Cerebellar cortex (tissue), 1 donor: ENCODE measurements at regions not wholly inside any gene's neighbourhood (a gene's known extent, or its start where the extent isn't known, plus 50 kb on each side); places are given as distances from the start of the nearest gene placed in this dataset.
"Not testable (repeated sequence)": the region's sequence is repeated elsewhere in the genome, so short reads cannot be mapped to it uniquely, and the experiment has no call there.

Experiments
- DNase-seq: peaks from one replicate; pipeline ENCODE4 v3.0.0-alpha.2; 2015; ENCODE audit warnings: low spot score

DNA sequence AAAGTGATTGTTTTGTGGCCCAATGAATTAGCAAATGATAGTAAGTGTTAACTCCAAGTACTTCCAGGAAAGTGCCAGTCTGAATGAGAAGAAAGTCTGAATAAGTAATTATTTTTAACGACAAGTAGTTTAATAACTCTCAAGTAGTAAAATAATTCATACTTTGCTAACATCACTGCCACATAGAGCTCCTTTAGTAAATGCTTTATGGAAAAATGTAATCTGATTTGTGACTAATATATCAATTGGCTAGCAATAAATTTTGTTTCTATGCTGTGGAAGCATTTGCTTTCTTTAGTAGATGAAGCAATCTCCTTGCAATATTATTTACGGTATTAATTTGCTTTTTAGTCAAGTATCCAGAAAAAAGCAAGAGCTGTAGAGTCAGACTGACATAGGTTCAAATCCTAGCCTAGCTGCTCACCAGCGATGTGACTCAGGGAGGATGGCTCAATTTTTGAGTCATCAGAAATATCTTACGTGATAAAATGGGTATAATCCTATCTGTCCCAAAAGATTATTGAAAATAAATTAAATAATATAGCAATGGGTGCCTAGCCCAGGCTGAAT lies 329.3 kb downstream of the FGFR2 start:
- DNase-seq: no peak

DNA sequence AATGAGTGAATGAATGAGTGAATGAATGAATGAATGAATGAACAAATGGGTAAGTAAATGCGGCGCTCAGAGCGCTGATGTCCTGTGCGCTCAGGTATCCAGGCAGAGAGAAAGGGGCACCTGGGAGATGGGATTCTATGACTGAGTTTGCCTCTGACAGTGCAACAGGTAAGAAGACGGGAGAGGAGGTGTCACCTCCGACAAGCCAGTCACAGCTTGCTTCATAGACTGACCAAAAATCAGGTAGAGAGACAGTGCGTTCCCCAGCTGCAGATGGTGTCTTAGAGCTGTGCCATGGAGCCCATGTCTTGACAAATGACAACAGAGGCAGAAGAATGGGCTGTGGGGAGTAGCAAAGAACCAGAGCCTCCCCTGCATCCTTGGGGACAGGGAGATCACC lies 327.3 kb downstream of the FGFR2 start:
- no peak for DNase-seq

- DNase-seq: no peak
These were observed 322.2 kb downstream of the FGFR2 start for GRCh38 chr10:121276046-121276445.

- no peak for DNase-seq
These were observed 321.4 kb downstream of the FGFR2 start for GRCh38 chr10:121276822-121277221.

- not testable (repeated sequence) for DNase-seq
These were observed 319.9 kb downstream of the FGFR2 start for GRCh38 chr10:121278386-121278785.

- DNase-seq: no peak
These were observed 316.7 kb downstream of the FGFR2 start for GRCh38 chr10:121281576-121281975.

GRCh38 chr10:121282264-121282663 lies 316.0 kb downstream of the FGFR2 start:
- DNase-seq: no peak

- DNase-seq: no peak
These were observed 315.3 kb downstream of the FGFR2 start for GRCh38 chr10:121282797-121283515.

DNA sequence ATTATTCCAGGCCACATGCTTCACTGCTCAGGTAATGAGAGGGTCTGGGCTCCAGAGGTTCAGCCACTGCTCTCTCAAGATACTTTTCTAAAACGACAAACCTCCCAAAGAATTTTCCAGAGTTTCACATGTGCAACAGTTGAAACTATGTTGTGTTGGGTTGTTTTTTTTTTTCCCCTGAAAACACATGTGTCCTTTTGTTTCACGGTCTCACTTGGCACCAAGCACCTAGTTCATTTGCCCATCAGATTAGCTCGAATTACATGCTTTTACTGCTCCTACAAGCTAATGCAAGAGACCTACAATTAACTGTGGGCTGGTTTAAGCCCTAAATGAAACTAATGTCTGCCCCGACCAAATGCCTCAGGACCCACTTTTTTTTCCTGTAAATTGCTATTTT lies 313.3 kb downstream of the FGFR2 start:
- no peak for DNase-seq

- DNase-seq: no peak
These were observed 312.6 kb downstream of the FGFR2 start for GRCh38 chr10:121285406-121286196.

DNA sequence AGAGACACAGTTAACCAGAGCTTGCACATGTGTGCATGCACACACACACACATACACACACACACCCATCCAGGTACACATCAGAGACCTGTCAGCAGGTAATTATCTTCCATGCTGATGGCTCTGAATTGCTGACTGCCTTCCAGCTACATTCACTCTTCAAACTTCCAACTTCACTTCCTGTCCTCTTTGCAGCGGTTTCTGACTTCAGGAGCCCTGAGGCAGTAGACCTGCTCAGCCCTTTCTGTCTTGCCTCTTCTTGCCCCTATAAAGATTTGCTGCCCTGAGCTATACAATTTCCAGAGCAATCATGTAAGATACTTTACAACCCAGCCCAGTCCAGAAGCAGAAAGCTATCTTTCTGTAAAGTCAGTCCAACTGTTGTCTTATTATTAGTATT lies 310.2 kb downstream of the FGFR2 start:
- no peak for DNase-seq

DNA sequence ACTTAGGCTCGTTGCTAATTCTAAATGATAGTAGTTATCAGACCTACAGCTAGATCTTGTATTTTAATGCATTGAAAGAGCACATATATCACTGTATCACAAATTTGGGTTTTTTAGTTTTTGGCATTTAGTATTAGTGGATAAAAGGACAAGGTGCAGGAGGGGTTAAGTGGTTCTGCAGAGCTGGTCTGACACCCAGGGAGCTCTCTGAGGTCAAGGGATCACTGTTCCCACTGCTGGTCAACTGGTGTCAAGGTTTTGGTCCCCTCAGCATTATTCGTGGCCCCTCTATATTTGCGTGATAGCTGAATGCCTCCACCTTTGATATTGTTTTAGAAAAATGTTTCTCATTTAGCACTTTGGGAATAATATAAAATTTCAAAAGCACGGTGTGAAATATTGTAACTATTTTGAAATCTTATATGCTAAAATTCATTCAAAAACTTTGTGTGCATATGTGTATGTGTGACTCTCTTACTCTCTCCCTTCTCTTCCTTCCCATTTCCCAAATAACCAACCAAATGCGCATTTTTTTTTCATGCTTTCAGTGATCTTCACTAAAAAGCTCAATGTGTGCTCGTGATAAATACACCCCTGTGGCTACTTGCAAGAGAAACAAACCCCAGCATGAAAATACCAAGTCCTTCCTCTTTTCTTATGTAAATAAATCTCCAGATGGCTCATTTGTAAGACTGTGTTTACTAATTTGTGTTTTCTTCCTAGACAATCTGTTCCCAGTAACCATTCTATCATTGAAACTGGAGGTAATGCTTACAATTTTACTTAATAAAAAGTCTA lies 309.2 kb downstream of the FGFR2 start:
- DNase-seq: no peak

DNA sequence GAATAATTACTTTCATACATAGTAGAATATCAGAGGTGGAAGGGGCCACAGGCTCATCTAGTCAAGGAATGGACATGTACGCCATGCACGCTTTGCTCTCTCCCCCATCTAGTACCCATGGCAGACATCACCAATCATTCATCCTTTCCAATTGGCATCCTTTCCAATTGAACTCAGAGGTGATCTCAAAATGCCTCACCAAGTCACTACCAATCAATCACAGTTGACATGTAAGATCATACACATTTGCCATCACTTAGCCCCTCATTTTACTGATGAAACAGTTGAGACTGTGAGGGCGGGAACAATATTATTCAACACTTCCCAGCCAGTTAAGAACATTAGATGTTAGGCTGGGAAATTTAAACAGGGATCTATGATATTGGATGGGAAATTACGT lies 308.4 kb downstream of the FGFR2 start:
- no peak for DNase-seq

- DNase-seq: no peak
These were observed 307.6 kb downstream of the FGFR2 start for GRCh38 chr10:121290674-121291073.

- no peak for DNase-seq
These were observed 306.9 kb downstream of the FGFR2 start for GRCh38 chr10:121291376-121291775.

DNA sequence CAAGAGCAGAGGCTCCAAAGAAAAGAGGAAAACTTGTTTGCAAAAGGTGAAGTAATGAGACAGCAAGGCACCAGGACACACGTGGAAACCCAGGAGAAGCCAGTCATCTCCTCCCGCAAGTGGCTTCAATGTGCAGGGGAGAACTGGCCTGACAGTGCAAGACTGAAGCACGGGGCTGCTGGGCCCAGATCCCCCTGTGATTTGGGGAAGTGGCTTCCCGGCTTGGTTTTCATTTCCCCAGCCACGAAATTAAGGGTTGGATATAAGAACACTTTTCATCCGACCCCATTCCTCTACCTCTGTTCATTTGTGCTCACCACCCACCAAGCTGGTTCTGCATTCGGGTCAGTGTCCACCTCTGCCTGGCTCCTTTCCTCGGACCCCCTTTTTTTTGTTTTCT lies 306.4 kb downstream of the FGFR2 start:
- DNase-seq: no peak

GRCh38 chr10:121292321-121292720 lies 305.9 kb downstream of the FGFR2 start:
- no peak for DNase-seq

DNA sequence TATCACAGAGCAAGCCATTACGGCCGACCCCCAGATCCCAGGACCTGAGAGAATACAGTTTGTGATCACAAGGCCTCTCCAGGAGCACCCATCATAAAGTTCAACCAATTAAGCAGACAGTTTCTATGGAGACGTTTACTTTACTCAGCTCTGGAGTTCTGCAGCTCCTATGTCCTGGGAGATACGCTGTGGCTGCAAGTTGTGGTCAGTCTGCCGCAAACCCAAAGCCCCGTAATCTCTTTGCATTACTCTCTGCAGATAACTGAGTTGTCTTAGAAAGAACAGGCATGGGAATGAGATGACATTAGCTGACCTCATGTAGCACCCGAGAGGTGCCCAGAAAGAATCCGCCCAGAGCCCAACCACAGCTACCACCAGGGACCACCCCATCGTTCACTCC lies 305.1 kb downstream of the FGFR2 start:
- no peak for DNase-seq

DNA sequence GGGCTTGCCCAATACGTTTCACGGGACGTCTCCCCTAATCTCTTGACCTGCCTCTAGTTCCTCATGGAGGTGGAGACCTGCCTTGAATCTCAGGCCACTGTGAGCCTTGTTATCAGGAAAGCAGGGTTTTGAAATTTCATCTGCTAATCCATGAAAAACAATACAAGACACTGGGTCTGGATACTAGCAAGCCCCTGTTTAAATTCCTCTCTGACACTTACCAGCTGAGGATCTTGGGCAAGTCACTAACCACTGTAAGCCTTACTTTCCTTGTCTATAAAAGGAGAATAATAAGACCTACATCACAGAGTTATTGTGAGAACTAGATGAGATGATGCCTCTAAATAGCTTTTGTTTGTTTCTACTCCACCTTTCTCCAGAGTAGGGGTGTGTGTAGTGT lies 303.6 kb downstream of the FGFR2 start:
- no peak for DNase-seq

DNA sequence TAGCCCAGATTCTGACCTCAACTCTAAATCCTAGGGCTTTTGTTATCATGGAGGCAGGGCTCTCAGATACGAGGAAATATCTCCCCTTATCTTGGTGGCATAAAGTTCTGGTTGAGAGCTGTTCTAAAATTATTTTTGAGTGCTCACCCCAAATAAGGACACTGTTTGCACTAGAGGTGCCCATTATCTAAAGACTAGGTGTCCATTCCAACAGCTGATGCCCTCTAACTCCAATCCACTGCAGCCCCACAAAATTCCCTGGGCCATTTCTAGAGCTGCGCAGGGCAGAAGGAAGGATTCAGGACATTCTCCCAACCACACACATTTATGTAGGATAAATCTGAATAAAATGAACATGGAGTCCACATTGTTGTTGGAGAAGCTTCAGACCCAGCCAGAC lies 301.9 kb downstream of the FGFR2 start:
- DNase-seq: no peak

DNA sequence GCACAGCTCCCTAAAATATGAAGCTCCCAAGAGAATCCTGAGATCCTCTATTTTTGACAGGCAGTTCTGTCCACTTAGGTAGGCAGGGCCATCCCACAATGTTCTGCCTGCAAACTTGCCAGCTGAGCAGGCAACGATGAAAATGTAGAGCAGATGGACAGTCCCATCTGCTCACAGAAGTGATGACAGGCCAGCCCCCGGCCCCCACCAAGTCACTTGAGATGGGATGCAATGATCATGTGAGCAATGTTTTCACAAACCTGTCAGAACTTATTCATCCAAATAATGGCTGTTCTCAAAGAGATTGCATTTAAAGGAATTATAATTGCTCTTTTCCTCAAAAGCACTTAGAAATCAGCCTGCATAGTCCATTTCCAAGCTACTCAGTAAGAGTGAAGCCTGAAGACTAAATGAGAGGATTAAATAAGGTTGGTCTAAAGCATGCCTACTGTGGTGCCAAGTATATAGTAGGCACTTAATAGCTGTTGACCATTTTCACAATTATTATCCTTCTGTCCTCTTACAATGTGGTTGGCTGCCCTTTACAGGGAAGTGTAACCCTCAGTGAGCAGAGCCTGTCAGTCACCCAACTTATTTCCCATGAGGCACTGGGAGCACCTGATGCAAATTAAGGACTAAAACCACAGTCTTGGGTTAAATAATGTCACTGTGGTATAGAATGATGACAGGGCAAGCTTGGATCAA lies 301.2 kb downstream of the FGFR2 start:
- peak; percentile 59 for DNase-seq

DNA sequence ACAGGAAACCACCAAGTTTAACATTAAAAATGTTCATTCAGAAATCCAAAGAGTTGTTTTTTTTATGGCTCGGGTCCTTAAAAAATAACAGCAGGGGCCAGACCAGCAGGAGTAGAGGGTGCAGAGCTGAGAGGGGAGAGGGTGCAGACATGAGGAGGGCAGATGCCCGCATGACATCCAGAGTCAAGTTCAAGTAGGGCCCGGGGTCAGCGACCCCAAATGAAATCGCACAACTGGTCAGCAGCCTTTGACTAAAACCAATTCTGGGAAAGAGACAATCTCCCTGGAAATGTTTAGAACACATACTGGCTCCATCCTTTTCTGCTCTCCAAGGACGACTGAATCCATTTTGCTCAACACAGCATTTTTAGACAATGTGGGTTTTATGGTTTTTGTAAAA lies 297.5 kb downstream of the FGFR2 start:
- no peak for DNase-seq
